ENCODE measurements at regions not wholly inside any gene's neighbourhood (a gene's known extent, or its start where the extent isn't known, plus 50 kb on each side); places are given as distances from the start of the nearest gene placed in this dataset.

DNA sequence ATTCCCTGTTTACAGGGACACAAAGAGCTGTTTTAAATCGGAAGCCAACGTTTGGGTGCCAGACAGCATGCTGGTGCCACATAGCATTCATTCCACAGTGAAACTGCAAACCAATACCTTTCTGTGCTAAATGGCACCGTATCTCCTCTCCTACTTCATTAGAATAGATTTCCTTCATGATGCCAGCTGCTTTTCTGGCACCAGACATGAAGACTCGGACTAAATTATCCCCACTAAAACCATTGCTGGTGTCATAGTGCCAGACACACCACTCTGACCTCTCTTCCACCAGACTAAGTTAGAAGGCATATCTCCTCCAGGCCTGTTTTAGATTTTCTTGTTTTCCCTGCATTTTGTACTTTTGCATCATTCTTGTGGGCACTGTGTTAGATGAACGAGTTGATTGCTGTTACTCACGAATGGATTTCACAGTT lies 155.1 kb downstream of the ETV1 start:
- ChIA-PET CTCF (no interaction called here), POLR2A (no interaction called here)
- no peaks in the 10 kb centered on the region for H3K9me3 Mint-ChIP-seq
- TF ChIP-seq, protein P1, sequence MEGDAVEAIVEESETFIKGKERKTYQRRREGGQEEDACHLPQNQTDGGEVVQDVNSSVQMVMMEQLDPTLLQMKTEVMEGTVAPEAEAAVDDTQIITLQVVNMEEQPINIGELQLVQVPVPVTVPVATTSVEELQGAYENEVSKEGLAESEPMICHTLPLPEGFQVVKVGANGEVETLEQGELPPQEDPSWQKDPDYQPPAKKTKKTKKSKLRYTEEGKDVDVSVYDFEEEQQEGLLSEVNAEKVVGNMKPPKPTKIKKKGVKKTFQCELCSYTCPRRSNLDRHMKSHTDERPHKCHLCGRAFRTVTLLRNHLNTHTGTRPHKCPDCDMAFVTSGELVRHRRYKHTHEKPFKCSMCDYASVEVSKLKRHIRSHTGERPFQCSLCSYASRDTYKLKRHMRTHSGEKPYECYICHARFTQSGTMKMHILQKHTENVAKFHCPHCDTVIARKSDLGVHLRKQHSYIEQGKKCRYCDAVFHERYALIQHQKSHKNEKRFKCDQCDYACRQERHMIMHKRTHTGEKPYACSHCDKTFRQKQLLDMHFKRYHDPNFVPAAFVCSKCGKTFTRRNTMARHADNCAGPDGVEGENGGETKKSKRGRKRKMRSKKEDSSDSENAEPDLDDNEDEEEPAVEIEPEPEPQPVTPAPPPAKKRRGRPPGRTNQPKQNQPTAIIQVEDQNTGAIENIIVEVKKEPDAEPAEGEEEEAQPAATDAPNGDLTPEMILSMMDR (IDR thresholded peaks at IDR 0.05) = no peak
- ATAC-seq (ENCODE audit: low read depth) (no peak), DNase-seq (no peak)
- no peak overlapping the region for H3K27ac Mint-ChIP-seq
- H3K4me1 Mint-ChIP-seq = no peaks in the 10 kb centered on the region
- no peak overlapping the region for H3K4me3 Mint-ChIP-seq
- H3K27me3 Mint-ChIP-seq = no peaks in the 10 kb centered on the region
- no peaks in the 10 kb centered on the region for H3K36me3 Mint-ChIP-seq (ENCODE audit: low read depth)
- intact Hi-C loops (cut with micrococcal nuclease) = no loop called here

DNA sequence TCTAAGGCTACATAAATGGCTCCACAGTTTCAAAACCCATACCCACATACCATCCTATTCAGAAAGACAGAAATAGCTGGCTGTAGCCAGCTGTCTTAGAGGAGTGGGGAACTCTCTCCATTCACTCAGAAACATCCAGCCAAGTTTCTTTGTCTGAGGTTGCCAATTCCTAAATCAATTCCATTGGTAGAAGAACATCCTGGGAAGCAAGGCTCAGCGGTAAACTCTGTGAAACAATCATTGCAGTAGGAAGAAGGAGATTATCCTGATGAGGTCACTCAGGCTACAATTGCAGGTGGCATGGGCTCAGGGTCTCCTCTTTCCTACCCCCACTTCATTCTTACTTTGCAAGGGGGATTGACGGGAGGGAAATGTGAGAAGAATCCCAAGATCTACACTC lies 154.0 kb downstream of the ETV1 start:
- CTCF ChIA-PET = no interaction called here
- DNase-seq = no peak
- no peak overlapping the region for H3K4me3 Mint-ChIP-seq
- TF ChIP-seq, protein P1 (IDR thresholded peaks at IDR 0.05) = no peak
- ATAC-seq (ENCODE audit: low read depth) = no peak
- intact Hi-C loops (cut with micrococcal nuclease) = no loop called here
- no peaks in the 10 kb centered on the region for H3K27me3 Mint-ChIP-seq
- POLR2A ChIA-PET = no interaction called here
- no peaks in the 10 kb centered on the region for H3K9me3 Mint-ChIP-seq
- H3K27ac Mint-ChIP-seq = no peak overlapping the region
- H3K4me1 Mint-ChIP-seq = no peaks in the 10 kb centered on the region
- no peaks in the 10 kb centered on the region for H3K36me3 Mint-ChIP-seq (ENCODE audit: low read depth)

DNA sequence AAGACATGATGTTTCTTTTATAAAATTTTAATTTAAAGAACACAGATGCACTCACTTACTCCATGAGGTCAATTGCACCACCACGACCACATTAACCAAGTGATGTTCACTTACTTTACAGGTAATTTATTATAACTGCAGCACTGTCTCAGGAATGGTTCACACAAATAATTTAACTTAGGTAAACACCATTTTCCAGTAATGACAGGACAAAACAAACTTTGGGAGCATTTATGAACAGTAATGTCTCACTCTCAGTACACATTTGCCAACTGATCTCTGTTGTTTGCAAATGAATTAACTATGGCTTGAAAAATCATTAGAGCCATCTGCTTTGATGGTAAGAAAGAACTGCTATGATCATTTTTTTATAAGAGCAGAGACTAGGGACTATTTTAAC lies 150.4 kb downstream of the ETV1 start:
- Mint-ChIP-seq H3K36me3 (ENCODE audit: low read depth) (no peaks in the 10 kb centered on the region), H3K4me3 (no peak overlapping the region), H3K4me1 (no peaks in the 10 kb centered on the region), H3K27ac (no peak overlapping the region), H3K9me3 (no peaks in the 10 kb centered on the region), H3K27me3 (no peaks in the 10 kb centered on the region)
- intact Hi-C loops (cut with micrococcal nuclease) = no loop called here
- DNase-seq (no peak), ATAC-seq (ENCODE audit: low read depth) (no peak)
- POLR2A ChIA-PET = no interaction called here
- CTCF ChIA-PET = no interaction called here
- TF ChIP-seq, protein P1 (IDR thresholded peaks at IDR 0.05) = no peak

All from activated B cell treated with CpG ODN at 0.5 μM for 24 hours (primary cell).